ENCODE measurements at regions not wholly inside any gene's neighbourhood (a gene's known extent, or its start where the extent isn't known, plus 50 kb on each side); places are given as distances from the start of the nearest gene placed in this dataset.

- H3K9me3 ChIP-seq (ENCODE audit: control insufficient read depth in 4 of 4, low read length in 3 of 4) = no peaks in the 10 kb centered on the region
- no peak for DNase-seq (ENCODE audit: low spot score)
- H3K36me3 ChIP-seq (ENCODE audit: control insufficient read depth in 4 of 4, insufficient read depth in 3 of 4, low read depth in 1 of 4, low read length in 3 of 4) = no peaks in the 10 kb centered on the region
- H3K9ac ChIP-seq (ENCODE audit: low read depth in 1 of 2, low read length in 2 of 2) = no peak overlapping the region
- H3K27ac ChIP-seq (ENCODE audit: low read depth in 1 of 2, low read length in 2 of 2) = no peak overlapping the region
- H3K27me3 ChIP-seq (ENCODE audit: control insufficient read depth in 4 of 4, insufficient read depth in 4 of 4, low read length in 3 of 4) = no peaks in the 10 kb centered on the region
- whole genome bisulfite sequencing = 86% methylated on average over 3 of the region's 3 CpGs
- no peak overlapping the region for H3K4me3 ChIP-seq (ENCODE audit: low read depth in 1 of 3, low read length in 3 of 3)
- H3K4me1 ChIP-seq (ENCODE audit: control insufficient read depth in 4 of 4, insufficient read depth in 4 of 4, low read length in 3 of 4) = peaks cover 0 to 7% (median 5%) of the 10 kb centered on the region in 4 donors
- TF ChIP-seq JUND (IDR thresholded peaks at IDR 0.05) = no peak
- TF ChIP-seq RXRA (IDR thresholded peaks at IDR 0.05) = no peak
- TF ChIP-seq ATF3 (IDR thresholded peaks at IDR 0.05) = no peak
- TF ChIP-seq ZBTB33 (IDR thresholded peaks at IDR 0.05) = no peak
- TF ChIP-seq SP1 (IDR thresholded peaks at IDR 0.05) = no peak
- no peak for TF ChIP-seq TAF1 (conservative IDR thresholded peaks at IDR 0.05)
- TF ChIP-seq HNF4A (conservative IDR thresholded peaks at IDR 0.05) = no peak
- no peak for TF ChIP-seq EGR1 (IDR thresholded peaks at IDR 0.05; ENCODE audit: low read depth in 2 of 2)
- no peak for TF ChIP-seq NR2F2 (IDR thresholded peaks at IDR 0.05)
- no peak for TF ChIP-seq GABPA (IDR thresholded peaks at IDR 0.05 in 1 of 2, conservative IDR thresholded peaks at IDR 0.05 in 1 of 2)
- no peak for TF ChIP-seq HNF4G (IDR thresholded peaks at IDR 0.05)
- TF ChIP-seq FOXA2 (IDR thresholded peaks at IDR 0.05) = no peak
- no peak for TF ChIP-seq REST (IDR thresholded peaks at IDR 0.05)
- TF ChIP-seq CTCF (IDR thresholded peaks at IDR 0.05; ENCODE audit: low read depth, low read length, missing input control) = no peak
- TF ChIP-seq FOXA1 (IDR thresholded peaks at IDR 0.05) = no peak
- TF ChIP-seq MAX (IDR thresholded peaks at IDR 0.05) = no peak
Measured at GRCh38 chr7:114183311-114184088, 231.1 kb upstream of the FOXP2 start.

All from liver (tissue), 8 donors.